A172 (cell line): ENCODE measurements at regions not wholly inside any gene's neighbourhood (a gene's known extent, or its start where the extent isn't known, plus 50 kb on each side); places are given as distances from the start of the nearest gene placed in this dataset.
A peak's percentile ranks its signal among the peaks of the same experiment; 100 is the strongest.
"Not testable (repeated sequence)": the region's sequence is repeated elsewhere in the genome, so short reads cannot be mapped to it uniquely, and the experiment has no call there.

Experiments
- DNase-seq: peaks from one replicate; pipeline ENCODE4 v3.0.0-alpha.2; 2015; ENCODE audit warnings: low spot score

DNA sequence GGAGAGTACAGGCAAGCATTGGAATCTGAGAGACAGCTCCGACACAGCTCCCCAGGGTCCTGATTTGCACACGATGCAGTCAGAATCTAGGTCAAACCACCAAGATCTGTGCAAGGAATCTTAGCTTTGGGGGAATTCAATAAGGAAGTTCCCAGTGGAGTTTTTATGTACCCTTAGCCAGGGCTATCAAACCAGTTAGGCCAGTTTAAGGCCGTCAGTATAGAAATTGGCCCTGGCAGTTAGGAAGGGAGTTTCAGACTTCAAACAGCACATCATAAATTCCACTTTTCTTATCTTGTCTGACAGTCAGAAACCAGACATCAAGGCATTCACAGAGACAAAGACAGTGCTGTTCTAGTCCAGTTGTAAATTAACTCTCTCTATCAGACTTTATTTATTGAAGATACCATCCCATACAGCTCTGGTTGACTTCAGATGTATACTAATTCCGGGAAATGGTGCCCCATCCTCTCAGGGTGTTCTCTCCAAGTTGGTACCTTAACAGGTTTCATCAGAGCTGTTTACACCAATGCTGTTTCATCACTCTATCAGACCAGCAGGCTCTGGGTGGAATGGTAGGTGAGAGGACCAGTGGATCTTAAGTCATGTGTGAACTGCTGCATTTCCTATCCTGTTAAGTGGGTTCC is 157.5 kb upstream of the ATF7IP start:
- DNase-seq, result no peak

DNA sequence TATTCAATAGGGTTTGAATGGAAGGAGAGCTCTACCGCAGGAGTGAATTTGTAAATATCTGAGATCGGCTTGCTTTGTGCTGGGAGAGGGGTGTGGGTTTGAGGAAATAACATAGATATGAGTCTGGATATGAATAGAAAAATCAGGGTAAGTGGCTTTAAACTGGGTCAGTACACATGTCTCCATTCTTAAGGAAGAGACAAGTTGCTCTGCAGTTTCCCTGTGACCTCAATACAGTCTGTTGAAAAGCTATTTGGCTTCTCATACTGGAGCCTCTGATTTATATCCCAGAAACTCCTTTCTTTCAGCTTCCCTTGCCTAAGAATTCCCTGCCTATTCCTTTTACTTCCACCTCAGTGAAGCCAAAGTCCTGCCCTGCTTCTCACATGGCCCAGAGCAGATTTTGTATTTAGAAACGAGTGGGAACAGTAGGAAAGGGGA is 153.5 kb upstream of the ATF7IP start:
- no peak for DNase-seq

DNA sequence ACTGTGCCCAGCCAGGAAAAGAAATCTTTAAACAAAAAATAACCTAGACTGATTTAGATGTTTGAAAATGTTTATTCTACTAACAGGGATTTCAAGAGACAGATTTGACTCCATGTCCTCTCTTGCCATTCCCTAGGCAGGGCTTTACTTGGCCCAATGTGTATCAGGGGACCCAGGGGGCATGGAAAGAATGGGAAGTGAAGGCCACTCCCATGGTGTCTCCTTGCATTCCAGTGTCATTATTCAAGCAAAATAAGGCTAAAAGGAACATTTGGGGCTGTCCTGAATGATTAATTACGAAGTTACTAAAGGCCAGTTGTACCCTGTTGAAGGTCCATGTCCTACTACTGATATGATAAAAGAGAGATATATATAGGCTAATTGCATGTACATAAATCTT is 151.9 kb upstream of the ATF7IP start:
- DNase-seq, result peak; percentile 41

DNA sequence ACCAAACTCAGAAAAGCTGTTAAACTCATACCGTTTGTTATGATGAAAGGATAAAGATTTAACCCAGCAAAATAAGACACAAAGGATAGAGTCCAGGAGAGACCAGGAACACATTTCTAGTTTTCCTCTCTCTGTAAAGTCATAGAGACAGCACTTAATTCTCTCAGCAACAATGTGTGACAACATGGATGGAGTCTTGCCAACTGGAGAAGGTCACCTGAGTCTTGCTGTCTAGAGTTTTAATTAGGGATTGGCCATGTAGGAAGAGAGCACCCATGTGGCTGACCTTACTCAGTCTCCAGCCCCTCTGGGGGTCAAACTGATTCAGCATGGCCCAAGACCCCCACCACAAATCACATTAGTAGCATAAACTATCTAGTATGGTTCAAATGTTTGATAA is 151.0 kb upstream of the ATF7IP start:
- no peak for DNase-seq

DNA sequence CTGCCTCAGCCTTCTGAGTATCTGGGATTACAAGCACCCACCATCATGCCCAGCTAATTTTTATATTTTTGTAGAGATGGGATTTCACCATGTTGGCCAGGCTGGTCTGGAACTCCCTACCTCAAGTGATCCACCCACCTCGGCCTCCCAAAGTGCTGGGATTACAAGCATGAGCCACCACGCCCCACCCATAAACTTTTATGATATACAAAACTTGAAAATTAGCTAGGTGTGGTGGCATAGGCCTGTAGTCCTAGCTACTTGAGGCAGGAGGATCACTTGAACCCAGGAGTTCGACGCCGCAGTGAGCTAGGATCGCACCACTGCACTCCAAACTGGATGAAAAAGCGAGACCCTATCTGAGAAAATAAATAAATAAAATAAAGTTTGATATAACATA is 149.5 kb upstream of the ATF7IP start:
- not testable (repeated sequence) for DNase-seq

DNA sequence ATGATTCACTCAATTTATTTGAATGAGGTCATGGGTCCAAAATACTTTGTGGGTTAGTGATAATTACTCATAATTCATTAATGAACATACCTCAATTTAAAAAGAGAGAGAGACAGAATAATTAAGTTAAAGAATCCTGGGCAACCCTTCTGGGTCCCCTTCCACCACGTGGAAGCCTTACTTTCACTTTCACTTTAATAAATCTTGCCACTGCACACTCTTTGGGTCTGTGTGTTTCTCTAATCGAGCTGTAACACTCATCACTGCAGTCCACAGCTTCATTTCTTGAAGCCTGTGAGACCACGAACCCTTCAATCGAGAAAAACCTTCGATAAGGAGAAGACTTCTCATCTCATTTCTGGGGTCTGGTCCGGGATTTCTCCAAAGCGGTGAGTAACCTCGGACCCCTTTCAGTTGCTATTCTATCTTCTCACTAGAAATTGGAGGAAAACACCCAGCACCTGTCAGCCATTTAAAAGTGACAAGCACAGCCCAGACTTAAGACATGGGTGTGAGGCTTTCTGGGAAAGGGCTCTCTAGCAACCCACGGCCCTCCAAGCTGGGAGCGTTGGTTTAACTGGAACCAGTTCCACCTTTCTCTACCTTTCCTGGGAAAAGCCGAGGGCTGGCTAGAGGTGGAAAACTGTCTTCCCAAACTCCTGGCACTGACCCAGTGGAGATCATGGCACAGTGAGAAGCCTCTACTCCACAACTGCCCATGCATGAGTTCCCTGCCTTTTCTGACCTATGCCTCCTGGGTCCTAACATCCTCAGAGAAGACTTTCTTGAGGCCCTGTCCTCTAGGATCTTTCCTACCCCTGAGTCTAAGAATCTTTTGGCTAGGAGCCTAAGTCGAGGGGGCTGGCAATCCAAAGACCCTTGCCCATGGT is 148.8 kb upstream of the ATF7IP start:
- peak; percentile 22 for DNase-seq

DNA sequence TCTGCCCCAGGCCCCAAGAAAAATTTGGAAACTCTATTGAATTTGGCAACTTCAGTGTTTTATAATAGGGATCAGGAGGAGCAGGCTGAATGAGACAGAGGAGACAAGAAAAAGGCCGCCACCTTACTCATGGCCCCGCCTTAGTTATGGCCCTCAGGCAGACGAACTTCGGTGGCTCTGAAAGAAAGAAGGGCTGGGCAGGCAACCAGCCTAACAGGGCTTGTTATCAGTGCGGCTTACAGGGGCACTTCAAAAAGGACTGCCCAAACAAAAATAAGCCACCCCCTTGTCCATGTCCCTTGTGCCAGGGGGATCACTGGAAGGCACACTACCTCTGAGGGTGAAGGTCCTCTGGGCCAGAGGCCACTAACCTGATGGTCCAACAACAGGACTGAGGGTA is 146.3 kb upstream of the ATF7IP start:
- DNase-seq, result no peak

DNA sequence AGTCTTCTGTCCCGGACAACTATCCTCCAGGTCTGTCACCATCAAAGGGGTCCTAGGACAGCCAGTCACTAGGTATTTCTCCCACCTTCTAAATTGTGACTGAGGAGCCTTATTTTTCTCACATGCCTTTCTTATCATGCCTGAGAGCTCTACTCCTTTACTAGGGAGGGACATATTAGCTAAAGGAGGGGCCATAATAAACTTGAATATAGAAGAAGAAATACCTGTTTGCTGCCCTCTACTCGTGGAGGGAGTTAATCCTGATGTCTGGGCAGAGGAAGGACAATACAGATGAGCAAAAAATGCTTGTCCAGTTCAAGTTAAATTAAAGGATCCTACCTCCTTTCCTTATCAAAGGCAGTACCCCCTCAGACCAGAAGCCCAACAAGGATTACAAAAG is 145.8 kb upstream of the ATF7IP start:
- not testable (repeated sequence) for DNase-seq

DNA sequence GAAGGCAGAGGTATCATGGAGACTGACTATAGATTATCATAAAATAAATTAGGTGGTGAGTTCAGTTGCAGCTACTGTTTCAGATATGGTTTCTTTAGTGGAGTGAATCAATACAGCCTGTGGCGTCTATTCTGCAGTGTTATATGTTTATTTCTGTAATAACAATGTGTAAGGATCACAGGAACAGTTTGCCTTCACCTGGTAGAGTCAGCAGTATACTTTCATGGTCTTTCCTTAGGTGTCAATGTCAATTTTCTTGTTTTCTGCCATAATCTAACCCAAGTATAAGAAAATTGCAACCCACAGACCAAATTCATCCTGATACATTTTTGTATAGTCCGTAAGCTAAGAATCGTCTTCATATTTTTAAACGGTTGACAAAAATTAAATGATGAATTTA is 140.4 kb upstream of the ATF7IP start:
- DNase-seq, result no peak

DNA sequence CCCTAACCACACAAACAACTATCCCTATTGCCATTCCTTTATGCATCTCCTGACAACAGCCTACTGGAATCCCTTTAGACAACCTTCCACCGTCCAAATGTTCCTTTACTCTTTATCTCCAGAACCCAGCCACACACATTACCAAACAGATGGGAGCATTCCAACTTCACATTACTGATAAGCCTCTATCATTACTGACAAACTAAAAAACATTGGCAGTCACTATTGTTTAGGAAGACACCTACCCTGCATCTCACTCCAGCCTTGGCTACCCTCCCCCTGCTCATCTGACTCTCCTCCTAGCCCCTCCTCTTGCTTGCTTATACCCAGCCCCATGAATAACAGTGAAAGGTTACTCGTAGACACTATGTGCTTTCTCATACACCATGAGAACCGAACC is 130.3 kb upstream of the ATF7IP start:
- DNase-seq, result not testable (repeated sequence)

DNA sequence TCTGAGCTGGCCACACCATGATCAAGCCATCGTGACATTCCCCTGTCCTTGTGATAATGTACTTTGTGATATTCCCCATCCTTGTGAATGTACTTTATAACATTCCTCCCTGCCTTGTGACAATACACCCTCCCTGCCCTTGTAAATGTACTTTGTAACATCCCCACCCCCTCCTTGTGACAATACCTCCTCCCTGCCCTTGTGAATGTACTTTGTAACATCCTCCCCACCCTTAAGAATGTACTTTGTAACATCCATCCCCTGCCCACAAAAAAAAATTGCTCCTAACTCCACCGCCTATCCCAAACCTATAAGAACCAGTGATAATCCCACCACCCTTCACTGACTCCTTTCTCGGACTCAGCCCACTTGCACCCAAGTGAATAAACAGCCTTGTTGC is 128.8 kb upstream of the ATF7IP start:
- not testable (repeated sequence) for DNase-seq

DNA sequence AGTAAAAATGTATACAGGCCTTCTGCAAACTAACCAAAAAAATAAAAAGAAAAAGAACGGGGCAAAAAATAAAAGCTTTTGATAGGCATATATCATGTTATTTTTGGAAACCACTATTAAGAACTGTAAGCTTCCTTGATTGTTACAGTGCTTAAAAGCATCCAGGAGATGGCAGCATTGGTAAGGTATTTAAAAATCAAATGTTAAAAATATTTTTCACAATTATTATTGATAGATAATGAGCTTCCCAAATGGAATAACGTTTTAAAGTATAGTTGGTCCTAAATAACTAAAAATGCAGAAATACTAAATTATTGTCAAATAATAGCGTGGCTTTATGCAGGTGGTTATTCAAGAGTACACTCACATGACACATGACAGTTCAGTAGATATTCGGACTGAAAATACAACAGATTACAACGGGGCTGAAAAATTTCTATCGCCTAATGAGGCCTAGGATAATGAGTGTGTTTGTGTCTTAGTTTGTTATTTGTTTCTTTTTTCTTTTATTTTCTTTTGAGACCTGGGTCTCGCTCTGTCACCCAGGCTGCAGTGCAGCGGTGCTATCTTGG is 127.2 kb upstream of the ATF7IP start:
- no peak for DNase-seq

DNA sequence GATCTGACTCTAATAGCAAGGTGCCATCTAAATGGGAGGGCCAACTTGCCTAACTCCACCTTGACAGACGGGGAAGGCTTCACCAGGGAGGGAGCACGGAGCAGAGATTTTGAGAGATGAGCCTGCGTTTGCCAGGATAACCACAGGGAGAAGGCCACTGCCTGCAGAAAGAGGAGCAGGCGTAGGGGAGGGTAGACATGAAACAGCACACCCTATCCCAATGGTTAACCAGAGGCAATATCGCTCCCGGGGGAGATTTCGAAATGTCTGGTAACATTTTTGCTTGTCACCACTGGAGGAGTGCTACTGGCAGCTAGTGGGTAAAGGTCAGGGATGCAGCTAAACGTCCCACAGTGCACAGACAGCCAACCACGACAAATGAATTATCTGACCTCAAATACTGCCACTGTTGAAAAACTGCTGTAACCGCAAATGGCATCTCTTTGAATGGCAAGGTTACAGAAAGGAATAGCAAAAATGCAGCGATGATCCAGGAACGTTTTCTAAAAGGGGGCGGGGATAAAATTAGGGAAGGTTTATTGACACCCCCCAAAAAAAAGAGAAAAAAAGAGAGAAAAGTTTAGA is 126.0 kb upstream of the ATF7IP start:
- DNase-seq, result peak; percentile 46

DNA sequence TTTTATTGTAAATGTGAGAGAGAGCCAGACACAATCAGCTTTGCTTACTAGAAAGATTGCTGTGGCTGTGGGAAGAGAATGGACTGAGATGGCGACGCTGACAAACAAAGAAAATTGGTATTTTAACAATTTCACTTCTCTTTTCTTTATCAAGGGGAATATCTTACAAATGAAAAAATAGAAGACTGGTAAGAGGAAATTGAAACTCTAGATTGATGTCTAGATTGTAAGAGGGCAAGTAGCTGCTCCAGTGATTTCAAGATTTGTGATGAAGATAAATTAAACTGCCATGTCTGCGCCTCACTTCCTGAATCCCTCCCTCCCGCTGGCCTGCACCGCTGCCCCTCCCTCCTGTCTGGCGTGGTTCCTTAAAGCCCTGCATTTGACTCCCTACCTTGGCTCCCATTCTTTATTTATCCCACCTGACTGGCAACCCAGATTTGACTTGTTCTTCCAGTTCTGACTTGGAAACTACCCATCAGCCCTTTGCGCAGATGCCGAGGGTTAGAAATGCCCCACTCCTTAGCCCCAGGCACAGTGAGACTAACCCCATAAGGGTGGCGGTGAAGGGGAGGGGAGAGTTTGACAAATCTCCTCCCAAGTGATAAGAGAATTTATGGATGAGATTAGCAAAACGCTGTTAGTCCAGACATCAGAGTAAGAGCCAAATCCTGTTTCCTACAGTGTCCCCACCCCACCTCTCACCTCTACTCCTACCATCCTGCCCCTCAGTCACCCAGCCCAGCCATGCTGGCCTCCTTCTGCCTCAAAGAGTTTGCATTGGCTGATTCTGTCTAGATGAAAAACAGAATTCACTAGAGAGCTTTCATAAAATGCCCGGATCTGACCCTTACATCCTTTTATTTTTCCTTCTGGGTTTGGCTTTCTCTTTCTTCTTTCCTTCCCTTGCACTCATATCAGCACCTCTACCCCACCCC is 125.3 kb upstream of the ATF7IP start:
- DNase-seq, result no peak

DNA sequence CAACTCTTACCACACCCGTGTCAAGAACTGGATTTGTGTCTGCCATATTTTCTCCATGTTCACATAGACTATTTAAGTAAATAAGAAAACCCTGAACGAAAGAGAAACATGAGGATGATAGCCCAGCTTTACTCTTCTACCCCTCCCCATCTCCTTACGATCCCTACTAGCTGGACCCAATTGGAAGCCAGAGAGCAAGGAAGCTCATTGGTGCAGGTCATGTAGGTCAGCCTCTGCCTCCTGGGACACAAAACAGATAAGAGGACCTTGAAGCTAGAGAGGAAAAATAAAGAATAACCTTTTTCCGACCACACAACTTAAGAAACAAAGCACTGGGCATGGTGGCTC is 124.6 kb upstream of the ATF7IP start:
- no peak for DNase-seq

DNA sequence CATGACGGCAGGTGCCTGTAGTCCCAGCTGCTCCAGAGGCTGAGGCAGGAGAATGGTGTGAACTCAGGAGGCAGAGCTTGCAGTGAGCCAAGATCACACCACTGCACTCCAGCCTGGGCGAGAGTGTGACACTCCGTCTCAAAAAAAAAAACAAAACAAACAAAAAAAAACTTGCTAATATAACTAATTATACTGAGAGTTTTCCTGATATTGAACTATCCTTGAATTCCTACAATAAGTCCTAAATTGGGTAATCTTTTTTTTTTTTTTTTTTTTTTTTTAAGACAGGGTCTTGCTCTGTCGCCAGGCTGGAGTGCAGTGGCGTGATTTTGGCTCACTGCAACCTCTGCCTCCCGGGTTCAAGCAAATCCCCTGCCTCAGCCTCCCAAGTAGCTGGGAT is 122.7 kb upstream of the ATF7IP start:
- not testable (repeated sequence) for DNase-seq

DNA sequence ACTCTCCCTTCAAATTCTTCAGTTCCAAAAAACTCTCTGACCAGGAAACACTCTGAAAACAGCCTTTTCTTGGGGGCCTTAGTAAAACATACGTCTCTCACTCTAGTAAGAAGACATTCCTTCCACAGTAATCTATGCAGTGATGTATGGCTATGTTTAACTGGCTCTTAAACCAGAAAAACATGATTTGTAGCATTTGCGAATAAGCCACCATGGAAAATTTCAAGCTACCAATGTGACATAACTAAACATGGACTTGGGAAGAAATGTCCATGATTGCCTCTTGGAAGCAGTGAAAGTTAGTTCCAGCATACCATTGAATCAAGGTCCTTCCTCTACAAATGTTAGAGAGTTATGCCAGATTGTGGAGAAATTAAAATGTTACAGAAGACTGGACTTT is 121.5 kb upstream of the ATF7IP start:
- DNase-seq, result no peak

DNA sequence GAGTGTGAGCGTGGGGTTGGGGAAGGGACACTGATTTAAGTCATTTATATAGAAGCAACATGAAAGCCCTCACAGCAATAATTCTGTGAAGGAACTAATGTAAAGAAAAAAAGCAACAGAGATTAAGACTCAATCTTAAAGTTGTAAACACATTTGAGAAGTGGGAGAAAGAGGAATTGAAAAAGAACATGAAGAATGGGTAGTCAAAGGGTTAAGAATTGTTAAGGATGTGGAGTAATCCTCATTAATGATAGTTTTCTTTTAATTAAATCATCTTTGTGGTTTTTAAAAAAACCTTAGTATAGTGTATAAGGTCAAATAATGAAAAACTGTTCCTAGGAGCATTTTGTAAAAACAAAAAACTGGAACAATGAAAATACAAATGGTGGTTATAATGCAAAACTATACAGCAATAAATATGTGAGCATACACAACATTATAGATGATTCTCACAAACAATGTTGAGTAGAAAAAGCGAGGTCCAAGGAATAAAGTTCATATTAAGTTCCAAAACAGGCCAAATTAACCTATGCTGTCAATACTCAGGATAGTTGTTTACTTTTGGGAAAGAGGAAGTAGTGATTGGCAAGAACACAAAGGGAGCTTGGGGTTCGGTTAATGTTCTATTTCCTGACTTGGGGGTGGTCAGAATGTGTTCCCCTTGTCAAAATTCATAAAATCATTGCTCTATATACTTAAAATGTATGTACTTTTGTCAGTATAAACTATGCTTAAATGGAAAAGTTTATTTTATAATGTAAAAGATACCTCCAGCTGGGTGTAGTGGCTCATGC is 120.4 kb upstream of the ATF7IP start:
- DNase-seq, result no peak

DNA sequence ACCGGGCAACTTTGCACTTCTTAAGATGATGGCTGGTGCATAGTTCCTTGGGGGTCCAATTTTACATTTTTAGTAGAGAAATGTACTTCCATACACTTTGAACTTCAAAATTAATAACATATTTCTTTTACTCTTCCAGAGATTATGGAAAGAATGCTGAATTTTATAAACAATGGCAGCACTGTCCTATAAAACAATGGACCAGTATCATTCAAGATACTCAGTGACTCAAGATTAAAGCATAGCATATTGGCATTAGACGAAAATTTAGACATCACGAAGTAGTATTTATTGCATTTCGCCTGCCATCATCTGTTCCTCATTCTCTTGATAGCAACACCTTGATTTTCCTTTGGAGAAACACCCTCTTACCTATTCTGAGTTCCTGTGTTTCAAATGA is 118.3 kb upstream of the ATF7IP start:
- no peak for DNase-seq

DNA sequence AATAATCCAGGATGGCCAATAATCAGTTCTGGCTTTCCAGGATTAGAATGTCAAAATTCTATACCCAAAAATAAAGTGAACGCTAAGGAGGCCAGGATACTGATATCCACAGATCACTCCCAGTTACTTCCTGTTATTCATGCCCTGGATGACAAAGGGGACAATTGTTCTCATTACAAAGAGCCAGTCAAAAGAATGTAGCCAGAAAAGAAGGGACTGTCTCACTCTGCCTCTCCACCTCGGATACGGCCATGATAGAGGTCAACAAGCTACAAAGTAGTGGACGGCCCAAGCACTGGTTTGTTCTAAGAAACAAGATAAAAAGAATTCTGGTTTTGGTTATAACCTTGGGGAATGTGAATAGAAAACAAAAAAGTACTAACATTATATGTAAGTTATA is 116.1 kb upstream of the ATF7IP start:
- peak; percentile 3 for DNase-seq

DNA sequence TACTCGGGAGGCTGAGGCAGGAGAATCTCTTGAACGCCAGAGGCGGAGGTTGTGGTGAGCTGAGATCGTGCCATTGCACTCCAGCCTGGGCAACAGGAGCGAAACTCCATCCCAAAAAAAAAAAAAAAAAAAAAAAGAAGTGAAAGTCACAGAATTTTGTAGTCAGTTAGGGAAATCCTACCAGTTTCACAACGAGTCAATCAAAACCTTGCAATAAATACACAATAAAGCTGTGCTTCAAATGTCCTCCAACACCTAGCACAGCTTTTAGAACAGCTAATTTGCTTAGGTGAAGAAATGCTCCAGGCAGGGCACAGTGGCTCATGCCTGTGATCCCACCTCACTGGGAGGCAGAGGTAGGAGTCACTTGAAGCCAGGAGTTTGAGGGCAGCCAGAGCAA is 112.8 kb upstream of the ATF7IP start:
- DNase-seq, result no peak
